ENCODE measurements at regions not wholly inside any gene's neighbourhood (a gene's known extent, or its start where the extent isn't known, plus 50 kb on each side); places are given as distances from the start of the nearest gene placed in this dataset.

- TF ChIP-seq CTCF (IDR thresholded peaks at IDR 0.05; ENCODE audit: insufficient read depth, low read depth, low read length), result no peak
- DNase-seq (ENCODE audit: low read depth), result no peak
- no peak overlapping the region for H3K4me3 ChIP-seq (ENCODE audit: low read depth, low read length)
Observed at GRCh38 chr20:60895363-60896079, 356.5 kb upstream of the CDH4 start.

GRCh38 chr20:60897976-60898375, 354.1 kb upstream of the CDH4 start:
- no peak overlapping the region for H3K4me3 ChIP-seq (ENCODE audit: low read depth, low read length)
- DNase-seq (ENCODE audit: low read depth), result no peak
- TF ChIP-seq CTCF (IDR thresholded peaks at IDR 0.05; ENCODE audit: insufficient read depth, low read depth, low read length), result no peak

GRCh38 chr20:60899320-60899719, 352.7 kb upstream of the CDH4 start:
- DNase-seq (ENCODE audit: low read depth), result no peak
- no peak overlapping the region for H3K4me3 ChIP-seq (ENCODE audit: low read depth, low read length)
- no peak for TF ChIP-seq CTCF (IDR thresholded peaks at IDR 0.05; ENCODE audit: insufficient read depth, low read depth, low read length)

GRCh38 chr20:60900618-60901017, 351.4 kb upstream of the CDH4 start:
- H3K4me3 ChIP-seq (ENCODE audit: low read depth, low read length), result no peak overlapping the region
- no peak for TF ChIP-seq CTCF (IDR thresholded peaks at IDR 0.05; ENCODE audit: insufficient read depth, low read depth, low read length)
- DNase-seq (ENCODE audit: low read depth), result no peak

GRCh38 chr20:60901831-60902230, 350.2 kb upstream of the CDH4 start:
- DNase-seq (ENCODE audit: low read depth), result no peak
- H3K4me3 ChIP-seq (ENCODE audit: low read depth, low read length), result no peak overlapping the region
- no peak for TF ChIP-seq CTCF (IDR thresholded peaks at IDR 0.05; ENCODE audit: insufficient read depth, low read depth, low read length)

- no peak for TF ChIP-seq CTCF (IDR thresholded peaks at IDR 0.05; ENCODE audit: insufficient read depth, low read depth, low read length)
- DNase-seq (ENCODE audit: low read depth), result no peak
- H3K4me3 ChIP-seq (ENCODE audit: low read depth, low read length), result no peak overlapping the region
Observed at GRCh38 chr20:60903325-60903971, 348.6 kb upstream of the CDH4 start.
